ENCODE measurements at regions not wholly inside any gene's neighbourhood (a gene's known extent, or its start where the extent isn't known, plus 50 kb on each side); places are given as distances from the start of the nearest gene placed in this dataset.

DNA sequence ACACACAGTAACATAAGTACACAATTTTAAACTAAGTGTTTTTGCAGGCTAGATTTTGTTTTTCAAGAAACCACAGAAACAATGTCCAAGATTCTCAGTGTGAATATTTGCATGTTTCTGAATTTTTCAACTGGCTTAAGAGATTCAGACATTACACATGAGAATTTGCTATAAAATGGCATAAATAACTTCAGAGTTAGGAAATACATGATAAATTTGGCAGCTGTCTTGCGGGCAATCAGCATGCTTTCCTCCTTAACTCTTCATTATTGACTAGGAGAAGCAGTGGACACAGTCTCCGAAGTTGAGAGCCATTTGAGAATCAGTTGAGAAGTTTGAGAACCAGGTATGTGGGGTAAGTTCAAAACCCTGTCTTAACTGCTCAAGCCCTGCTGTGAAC is 625.6 kb upstream of the SGO1 start:
- no peak overlapping the region for H3K4me3 ChIP-seq (ENCODE audit: low read depth, low read length)
- no peak for DNase-seq (ENCODE audit: low read depth)
- TF ChIP-seq MYC (IDR thresholded peaks at IDR 0.05; ENCODE audit: low read depth, low read length) (no peak), POLR2A (IDR thresholded peaks at IDR 0.05; ENCODE audit: extremely low read depth, insufficient read length) (no peak)
- TF ChIP-seq, protein P1, sequence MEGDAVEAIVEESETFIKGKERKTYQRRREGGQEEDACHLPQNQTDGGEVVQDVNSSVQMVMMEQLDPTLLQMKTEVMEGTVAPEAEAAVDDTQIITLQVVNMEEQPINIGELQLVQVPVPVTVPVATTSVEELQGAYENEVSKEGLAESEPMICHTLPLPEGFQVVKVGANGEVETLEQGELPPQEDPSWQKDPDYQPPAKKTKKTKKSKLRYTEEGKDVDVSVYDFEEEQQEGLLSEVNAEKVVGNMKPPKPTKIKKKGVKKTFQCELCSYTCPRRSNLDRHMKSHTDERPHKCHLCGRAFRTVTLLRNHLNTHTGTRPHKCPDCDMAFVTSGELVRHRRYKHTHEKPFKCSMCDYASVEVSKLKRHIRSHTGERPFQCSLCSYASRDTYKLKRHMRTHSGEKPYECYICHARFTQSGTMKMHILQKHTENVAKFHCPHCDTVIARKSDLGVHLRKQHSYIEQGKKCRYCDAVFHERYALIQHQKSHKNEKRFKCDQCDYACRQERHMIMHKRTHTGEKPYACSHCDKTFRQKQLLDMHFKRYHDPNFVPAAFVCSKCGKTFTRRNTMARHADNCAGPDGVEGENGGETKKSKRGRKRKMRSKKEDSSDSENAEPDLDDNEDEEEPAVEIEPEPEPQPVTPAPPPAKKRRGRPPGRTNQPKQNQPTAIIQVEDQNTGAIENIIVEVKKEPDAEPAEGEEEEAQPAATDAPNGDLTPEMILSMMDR (IDR thresholded peaks at IDR 0.05; ENCODE audit: low read depth, low read length) = no peak

- DNase-seq (ENCODE audit: low read depth) = no peak
- TF ChIP-seq MAX (IDR thresholded peaks at IDR 0.05; ENCODE audit: low read depth, low read length) (no peak), MYC (IDR thresholded peaks at IDR 0.05; ENCODE audit: low read depth, low read length) (no peak), POLR2A (IDR thresholded peaks at IDR 0.05; ENCODE audit: extremely low read depth, insufficient read length) (no peak)
- TF ChIP-seq, protein P1 (IDR thresholded peaks at IDR 0.05; ENCODE audit: low read depth, low read length) = no peak
- H3K4me3 ChIP-seq (ENCODE audit: low read depth, low read length) = no peak overlapping the region
Observed at GRCh38 chr3:20811006-20811405, 625.0 kb upstream of the SGO1 start.

GRCh38 chr3:20810555-20810954 is 624.5 kb upstream of the SGO1 start:
- H3K4me3 ChIP-seq (ENCODE audit: low read depth, low read length) = no peak overlapping the region
- no peak for TF ChIP-seq MAX (IDR thresholded peaks at IDR 0.05; ENCODE audit: low read depth, low read length)
- TF ChIP-seq POLR2A (IDR thresholded peaks at IDR 0.05; ENCODE audit: extremely low read depth, insufficient read length) = no peak
- TF ChIP-seq, protein P1 (IDR thresholded peaks at IDR 0.05; ENCODE audit: low read depth, low read length) = no peak
- TF ChIP-seq MYC (IDR thresholded peaks at IDR 0.05; ENCODE audit: low read depth, low read length) = no peak
- DNase-seq (ENCODE audit: low read depth) = no peak

- TF ChIP-seq MAX (IDR thresholded peaks at IDR 0.05; ENCODE audit: low read depth, low read length) = no peak
- no peak for TF ChIP-seq MYC (IDR thresholded peaks at IDR 0.05; ENCODE audit: low read depth, low read length)
- no peak for TF ChIP-seq POLR2A (IDR thresholded peaks at IDR 0.05; ENCODE audit: extremely low read depth, insufficient read length)
- no peak overlapping the region for H3K4me3 ChIP-seq (ENCODE audit: low read depth, low read length)
- no peak for DNase-seq (ENCODE audit: low read depth)
Observed at GRCh38 chr3:20809356-20809755, 623.4 kb upstream of the SGO1 start.

- H3K4me3 ChIP-seq (ENCODE audit: low read depth, low read length) = no peak overlapping the region
- TF ChIP-seq POLR2A (IDR thresholded peaks at IDR 0.05; ENCODE audit: extremely low read depth, insufficient read length) (no peak), MYC (IDR thresholded peaks at IDR 0.05; ENCODE audit: low read depth, low read length) (no peak), MAX (IDR thresholded peaks at IDR 0.05; ENCODE audit: low read depth, low read length) (no peak)
- TF ChIP-seq, protein P1 (IDR thresholded peaks at IDR 0.05; ENCODE audit: low read depth, low read length) = no peak
- no peak for DNase-seq (ENCODE audit: low read depth)
Observed at GRCh38 chr3:20808864-20809263, 622.9 kb upstream of the SGO1 start.

DNA sequence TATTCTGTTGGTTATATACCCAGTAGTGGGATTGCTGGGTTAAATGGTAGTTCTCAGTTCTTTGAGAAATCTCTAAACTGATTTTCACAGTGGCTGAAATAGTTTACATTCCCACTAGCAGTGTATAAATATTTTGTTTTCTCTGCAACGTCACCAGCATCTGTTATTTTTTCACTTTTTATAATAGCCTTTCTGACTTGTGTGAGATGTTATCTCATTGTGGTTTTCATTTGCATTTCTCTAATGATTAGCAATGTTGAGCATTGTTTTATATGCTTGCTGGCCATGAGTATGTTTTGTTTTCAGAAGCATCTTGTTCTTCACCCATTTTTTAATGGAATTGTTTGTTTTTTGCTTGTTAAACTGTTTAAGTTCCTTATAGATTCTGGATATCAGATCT is 612.7 kb upstream of the SGO1 start:
- no peak for TF ChIP-seq MAX (IDR thresholded peaks at IDR 0.05; ENCODE audit: low read depth, low read length)
- TF ChIP-seq, protein P1 (IDR thresholded peaks at IDR 0.05; ENCODE audit: low read depth, low read length) = no peak
- TF ChIP-seq MYC (IDR thresholded peaks at IDR 0.05; ENCODE audit: low read depth, low read length) = no peak
- no peak for TF ChIP-seq POLR2A (IDR thresholded peaks at IDR 0.05; ENCODE audit: extremely low read depth, insufficient read length)
- DNase-seq (ENCODE audit: low read depth) = no peak
- H3K4me3 ChIP-seq (ENCODE audit: low read depth, low read length) = no peak overlapping the region

Measured in NB4 (cell line).